ENCODE measurements at regions not wholly inside any gene's neighbourhood (a gene's known extent, or its start where the extent isn't known, plus 50 kb on each side); places are given as distances from the start of the nearest gene placed in this dataset.

GRCh38 chr7:12987238-12987637 lies 299.8 kb downstream of the ARL4A start:
- no peak for TF ChIP-seq CSRNP3 (CRISPR knock-in tag; IDR thresholded peaks at IDR 0.05)
- no peak for TF ChIP-seq BACH2 (CRISPR knock-in tag; IDR thresholded peaks at IDR 0.05; ENCODE audit: borderline replicate concordance)
- TF ChIP-seq SNAI2 (CRISPR knock-in tag; IDR thresholded peaks at IDR 0.05) = no peak
- no peak for TF ChIP-seq RARB (CRISPR knock-in tag; IDR thresholded peaks at IDR 0.05)
- no peak for TF ChIP-seq PPARA (CRISPR knock-in tag; IDR thresholded peaks at IDR 0.05; ENCODE audit: borderline replicate concordance)
- no peak for TF ChIP-seq POU6F1 (CRISPR knock-in tag; IDR thresholded peaks at IDR 0.05; ENCODE audit: borderline replicate concordance, low read depth)
- no peak for ATAC-seq

GRCh38 chr7:12990440-12990839 lies 303.0 kb downstream of the ARL4A start:
- no peak for TF ChIP-seq CREB5 (CRISPR knock-in tag; IDR thresholded peaks at IDR 0.05; ENCODE audit: low read depth)
- no peak for TF ChIP-seq TSHZ2 (CRISPR knock-in tag; IDR thresholded peaks at IDR 0.05)
- no peak for TF ChIP-seq ZC3H10 (CRISPR knock-in tag; IDR thresholded peaks at IDR 0.05)
- TF ChIP-seq ZNF70 (CRISPR knock-in tag; IDR thresholded peaks at IDR 0.05) = no peak
- TF ChIP-seq TOX (CRISPR knock-in tag; IDR thresholded peaks at IDR 0.05; ENCODE audit: borderline replicate concordance) = no peak
- TF ChIP-seq ARNTL (CRISPR knock-in tag; IDR thresholded peaks at IDR 0.05; ENCODE audit: borderline replicate concordance, low read depth) = no peak
- TF ChIP-seq ZNF565 (CRISPR knock-in tag; conservative IDR thresholded peaks at IDR 0.05; ENCODE audit: low read depth) = no peak
- ATAC-seq = no peak

GRCh38 chr7:12993025-12993424 lies 305.6 kb downstream of the ARL4A start:
- TF ChIP-seq ARNTL (CRISPR knock-in tag; IDR thresholded peaks at IDR 0.05; ENCODE audit: borderline replicate concordance, low read depth) = no peak
- no peak for TF ChIP-seq PPARA (CRISPR knock-in tag; IDR thresholded peaks at IDR 0.05; ENCODE audit: borderline replicate concordance)
- TF ChIP-seq GLIS3 (CRISPR knock-in tag; IDR thresholded peaks at IDR 0.05) = no peak
- TF ChIP-seq TCF4 (CRISPR knock-in tag; IDR thresholded peaks at IDR 0.05; ENCODE audit: borderline replicate concordance) = no peak
- no peak for TF ChIP-seq PATZ1 (CRISPR knock-in tag; IDR thresholded peaks at IDR 0.05; ENCODE audit: borderline replicate concordance)
- no peak for TF ChIP-seq ZFP30 (CRISPR knock-in tag; IDR thresholded peaks at IDR 0.05)
- no peak for TF ChIP-seq OSR1 (CRISPR knock-in tag; IDR thresholded peaks at IDR 0.05)
- TF ChIP-seq CSRNP3 (CRISPR knock-in tag; IDR thresholded peaks at IDR 0.05) = no peak
- ATAC-seq = no peak

All from SK-N-SH treated with all-trans-retinoic acid at 6 μM for 48 hours (cell line).